Heart left ventricle (tissue), 16 donors: ENCODE measurements at regions not wholly inside any gene's neighbourhood (a gene's known extent, or its start where the extent isn't known, plus 50 kb on each side); places are given as distances from the start of the nearest gene placed in this dataset.

ENCODE experiments used
- ATAC-seq, 4 donors: fragments of 200-7000 bp; cut with Tn5 transposase; one replicate each; pipeline ENCODE4 v1.9.1; 2020 to 2022; ENCODE audit warnings: moderate library complexity in 4 of 4, mild to moderate bottlenecking in 3 of 4, moderate number of reproducible peaks in 1 of 4
- DNase-seq, 5 donors: peaks; one replicate each; pipeline ENCODE4 v3.0.0-alpha.2; 2020
- H3K27ac ChIP-seq, 12 donors: fragments of 200-600 bp; sonication (generic) in 4 of 12; one replicate each; pipeline versions ENCODE4 v1.5.0 to v1.8.0; 2016 to 2022; ENCODE audit warnings: mild to moderate bottlenecking in 2 of 12
- H3K27me3 ChIP-seq, 9 donors: fragments of 200-600 bp; sonication (generic) in 2 of 9; one replicate each; pipeline versions ENCODE4 v1.5.1 to v1.8.0; 2016 to 2022; ENCODE audit warnings: mild to moderate bottlenecking in 3 of 9
- H3K36me3 ChIP-seq, 9 donors: fragments of 200-600 bp; sonication (generic) in 2 of 9; one replicate each; pipeline versions ENCODE4 v1.5.0 to v1.8.0; 2018 to 2022; ENCODE audit warnings: mild to moderate bottlenecking in 2 of 9
- H3K4me1 ChIP-seq, 12 donors: fragments of 200-600 bp; sonication (generic) in 4 of 12; one replicate each; pipeline versions ENCODE4 v1.5.0 to v1.8.0; 2016 to 2022; ENCODE audit warnings: mild to moderate bottlenecking in 3 of 12
- H3K4me3 ChIP-seq, 12 donors: fragments of 200-600 bp; sonication (generic) in 4 of 12; one replicate each; pipeline versions ENCODE4 v1.5.0 to v1.8.0; 2017 to 2022; ENCODE audit warnings: mild to moderate bottlenecking in 9 of 12, moderate library complexity in 4 of 12
- H3K9me3 ChIP-seq, 12 donors: fragments of 200-600 bp; sonication (generic) in 4 of 12; one replicate each; pipeline versions ENCODE4 v1.5.0 to v1.8.0; 2016 to 2022; ENCODE audit warnings: mild to moderate bottlenecking in 1 of 12
- POLR2A ChIP-seq, 2 donors: fragments of 450-650 bp; IDR thresholded peaks; one replicate each; pipeline ENCODE4 v1.6.1; 2017; ENCODE audit warnings: antibody characterized with exemption in 2 of 2, mild to moderate bottlenecking in 2 of 2, moderate library complexity in 2 of 2
- WGBS, 4 donors: extraction: QIAGEN DNeasy Blood & Tissue Kit in 2 of 4; methylation state at CpG; one replicate each; pipeline versions ENCODE4 v1.1.5 to v1.1.7; 2013 to 2018; 5-methylcytosine and 5-hydroxymethylcytosine counted together
- intact Hi-C, 10 donors: fragments of 100-400 bp; cut with DNase I; formaldehyde crosslinking; loops; one replicate each; pipeline versions ENCODE4 v1.11.1 to v1.14.2; 2022
- TF ChIP-seq, protein P1 (sequence below), 12 donors: fragments of 200-600 bp; sonication (generic) in 4 of 12; IDR thresholded peaks; one replicate each; pipeline versions ENCODE4 v1.5.0 to v1.8.0; 2018 to 2022; ENCODE audit warnings: antibody characterized with exemption in 12 of 12, mild to moderate bottlenecking in 5 of 12
- donor health status: ischemic (EF 13 %, LVEDD 7.1; RV severe dilation, severe dysfunction).
- donor health status: healthy with polysubstance abuse.
- donor health status: DM: no; HTN: yes; CAD: no.
- donor health status: DM: no; HTN: no; CAD: no.
- donor health status: ischemic (EF 25% LVEDD 6.9; RV normal size, moderate dysfunction).
- donor health status: ischemic (EF 25% LVEDD 5.7; RV mildly dilated, moderate dysfunction).
- donor health status: healthy.
- donor health status: DM: yes; HTN: yes; CAD: no.
- donor health status: ischemic (EF 35%, LVEDD 5.7; RV mildly dilated, moderate dysfunction).
- donor health status: nonischemic (EF 11% LVEDD 7.7; RV severe dilation, severe dysfunction).
- donor health status: DM: yes; HTN: yes; CAD: no.
- donor health status: PGD.
- donor health status: ischemic (EF 29% LVEDD 5.4; RV normal size, mild dysfunction).
- donor health status: nonischemic (EF 23%, LVEDD 6.1; RV moderate dilation, normal function).

DNA sequence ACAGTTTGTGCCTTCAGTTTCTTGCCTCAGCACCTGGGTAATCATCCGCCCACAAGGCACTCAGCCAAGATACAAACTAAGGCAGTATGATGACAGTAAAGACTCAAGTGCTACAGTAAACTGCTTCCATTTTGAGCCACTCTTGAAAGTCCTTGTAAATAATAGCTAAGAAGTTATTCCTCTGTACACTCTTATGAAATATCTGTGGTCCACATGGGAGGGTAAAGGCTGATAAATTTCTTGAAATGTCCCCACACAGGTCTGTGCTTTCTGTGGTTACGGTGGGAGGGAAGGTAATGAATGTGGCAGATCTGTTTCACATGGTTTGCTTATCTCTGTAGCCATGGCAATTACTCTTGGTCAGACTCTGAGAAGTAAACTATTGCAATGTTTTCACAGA is 551.0 kb upstream of the ZWINT start:
- intact Hi-C loops = no loop called here
- H3K4me1 ChIP-seq = no peaks in the 10 kb centered on the region

DNA sequence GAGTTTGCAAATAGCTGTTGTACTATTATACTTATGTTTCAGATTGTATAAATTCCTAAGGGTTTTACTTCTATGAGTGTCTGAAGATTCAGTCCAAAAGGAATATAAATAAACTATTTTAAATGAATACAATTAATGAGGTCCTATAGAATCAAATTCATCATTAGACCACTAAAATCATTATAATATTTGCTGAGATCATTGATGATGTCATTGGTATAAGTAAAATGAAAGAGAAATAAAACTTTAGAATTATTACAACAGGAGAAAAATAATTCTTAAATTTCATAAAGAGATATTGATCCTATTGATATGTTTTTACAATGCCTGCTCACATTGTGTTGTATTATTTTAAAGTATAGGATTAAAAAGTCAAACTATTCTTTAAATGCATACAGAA is 544.0 kb upstream of the ZWINT start:
- H3K9me3 ChIP-seq = no peaks in the 10 kb centered on the region
- ATAC-seq = no peak
- TF ChIP-seq, protein P1, sequence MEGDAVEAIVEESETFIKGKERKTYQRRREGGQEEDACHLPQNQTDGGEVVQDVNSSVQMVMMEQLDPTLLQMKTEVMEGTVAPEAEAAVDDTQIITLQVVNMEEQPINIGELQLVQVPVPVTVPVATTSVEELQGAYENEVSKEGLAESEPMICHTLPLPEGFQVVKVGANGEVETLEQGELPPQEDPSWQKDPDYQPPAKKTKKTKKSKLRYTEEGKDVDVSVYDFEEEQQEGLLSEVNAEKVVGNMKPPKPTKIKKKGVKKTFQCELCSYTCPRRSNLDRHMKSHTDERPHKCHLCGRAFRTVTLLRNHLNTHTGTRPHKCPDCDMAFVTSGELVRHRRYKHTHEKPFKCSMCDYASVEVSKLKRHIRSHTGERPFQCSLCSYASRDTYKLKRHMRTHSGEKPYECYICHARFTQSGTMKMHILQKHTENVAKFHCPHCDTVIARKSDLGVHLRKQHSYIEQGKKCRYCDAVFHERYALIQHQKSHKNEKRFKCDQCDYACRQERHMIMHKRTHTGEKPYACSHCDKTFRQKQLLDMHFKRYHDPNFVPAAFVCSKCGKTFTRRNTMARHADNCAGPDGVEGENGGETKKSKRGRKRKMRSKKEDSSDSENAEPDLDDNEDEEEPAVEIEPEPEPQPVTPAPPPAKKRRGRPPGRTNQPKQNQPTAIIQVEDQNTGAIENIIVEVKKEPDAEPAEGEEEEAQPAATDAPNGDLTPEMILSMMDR (IDR thresholded peaks at IDR 0.05) = no peak
- TF ChIP-seq POLR2A (IDR thresholded peaks at IDR 0.05) = no peak

More for the DNA sequence above, 551.0 kb upstream of the ZWINT start:
- H3K27me3 ChIP-seq = no peaks in the 10 kb centered on the region
- 74 to 88% (median 85%) methylated on average over 2 of the region's 2 CpGs for WGBS, 4 donors
- H3K9me3 ChIP-seq = no peaks in the 10 kb centered on the region
- H3K36me3 ChIP-seq = no peaks in the 10 kb centered on the region
- no peak overlapping the region for H3K27ac ChIP-seq
- H3K4me3 ChIP-seq = no peak overlapping the region
- no peak for ATAC-seq
- TF ChIP-seq, protein P1 (IDR thresholded peaks at IDR 0.05) = no peak
- no peak for TF ChIP-seq POLR2A (IDR thresholded peaks at IDR 0.05)
- no peak for DNase-seq

DNA sequence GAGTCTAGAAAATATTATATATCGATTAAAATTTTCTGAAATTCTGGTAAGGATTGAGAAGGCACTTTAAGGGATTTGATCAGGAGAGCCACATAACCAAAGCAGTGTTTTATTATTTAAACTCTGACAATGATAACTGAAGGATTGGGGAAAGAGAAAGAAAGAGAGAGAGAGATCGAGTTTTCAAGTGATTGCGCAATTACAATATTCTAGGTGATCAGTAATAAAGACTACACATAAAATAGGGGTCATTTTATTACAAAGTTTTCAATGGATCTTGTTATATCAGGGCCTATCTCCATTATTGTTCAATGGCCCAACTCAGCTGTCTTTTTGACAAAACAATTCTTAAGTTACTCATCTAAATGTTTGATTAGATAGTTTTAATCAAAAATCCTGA is 541.5 kb upstream of the ZWINT start:
- no peak for ATAC-seq
- 80 to 91% (median 85%) methylated on average over 3 of the region's 3 CpGs for WGBS, 4 donors

More for the DNA sequence above, 544.0 kb upstream of the ZWINT start:
- no peak for DNase-seq
- intact Hi-C loops = no loop called here
- Histone ChIP-seq H3K27me3 (no peaks in the 10 kb centered on the region), H3K27ac (no peak overlapping the region), H3K4me3 (no peak overlapping the region), H3K36me3 (no peaks in the 10 kb centered on the region), H3K4me1 (no peaks in the 10 kb centered on the region)

DNA sequence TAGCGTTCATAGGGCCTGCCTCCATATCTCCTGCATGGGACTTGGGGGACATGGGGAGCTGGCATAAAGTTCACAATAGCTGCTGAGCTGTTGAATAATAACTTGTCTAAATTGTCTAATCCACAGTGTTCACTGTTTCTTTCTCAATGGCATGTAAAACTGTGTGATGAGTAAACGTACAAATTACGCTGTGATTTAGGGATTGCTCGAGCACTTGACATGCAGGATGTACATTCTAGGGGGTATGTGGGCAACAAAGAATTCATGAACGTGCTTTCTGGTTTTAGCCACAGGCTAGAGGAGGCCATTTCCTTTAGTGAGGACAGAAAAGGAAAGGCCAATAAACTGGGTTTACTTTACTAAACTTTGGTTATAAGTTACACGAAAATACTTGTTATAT is 534.2 kb upstream of the ZWINT start:
- intact Hi-C loops = no loop called here
- TF ChIP-seq POLR2A (IDR thresholded peaks at IDR 0.05) = no peak
- TF ChIP-seq, protein P1 (IDR thresholded peaks at IDR 0.05) = no peak
- H3K4me3 ChIP-seq = no peak overlapping the region
- H3K36me3 ChIP-seq = no peaks in the 10 kb centered on the region
- H3K9me3 ChIP-seq = peaks cover 0 to 12% (median 0%) of the 10 kb centered on the region in 12 donors
- no peak for ATAC-seq
- no peak overlapping the region for H3K27ac ChIP-seq
- WGBS, 4 donors = 71 to 78% (median 72%) methylated on average over 6 of the region's 6 CpGs
- H3K27me3 ChIP-seq = no peaks in the 10 kb centered on the region
- no peak for DNase-seq
- H3K4me1 ChIP-seq = no peaks in the 10 kb centered on the region

More for the DNA sequence above, 541.5 kb upstream of the ZWINT start:
- no peaks in the 10 kb centered on the region for H3K9me3 ChIP-seq
- DNase-seq = no peak
- H3K36me3 ChIP-seq = no peaks in the 10 kb centered on the region
- no peaks in the 10 kb centered on the region for H3K4me1 ChIP-seq
- TF ChIP-seq, protein P1 (IDR thresholded peaks at IDR 0.05) = no peak
- no peak for TF ChIP-seq POLR2A (IDR thresholded peaks at IDR 0.05)
- H3K27ac ChIP-seq = no peak overlapping the region
- no peaks in the 10 kb centered on the region for H3K27me3 ChIP-seq
- H3K4me3 ChIP-seq = no peak overlapping the region
- intact Hi-C loops = no loop called here
